ENCODE measurements at regions not wholly inside any gene's neighbourhood (a gene's known extent, or its start where the extent isn't known, plus 50 kb on each side); places are given as distances from the start of the nearest gene placed in this dataset.
"Not testable (repeated sequence)": the region's sequence is repeated elsewhere in the genome, so short reads cannot be mapped to it uniquely, and the experiment has no call there.

DNA sequence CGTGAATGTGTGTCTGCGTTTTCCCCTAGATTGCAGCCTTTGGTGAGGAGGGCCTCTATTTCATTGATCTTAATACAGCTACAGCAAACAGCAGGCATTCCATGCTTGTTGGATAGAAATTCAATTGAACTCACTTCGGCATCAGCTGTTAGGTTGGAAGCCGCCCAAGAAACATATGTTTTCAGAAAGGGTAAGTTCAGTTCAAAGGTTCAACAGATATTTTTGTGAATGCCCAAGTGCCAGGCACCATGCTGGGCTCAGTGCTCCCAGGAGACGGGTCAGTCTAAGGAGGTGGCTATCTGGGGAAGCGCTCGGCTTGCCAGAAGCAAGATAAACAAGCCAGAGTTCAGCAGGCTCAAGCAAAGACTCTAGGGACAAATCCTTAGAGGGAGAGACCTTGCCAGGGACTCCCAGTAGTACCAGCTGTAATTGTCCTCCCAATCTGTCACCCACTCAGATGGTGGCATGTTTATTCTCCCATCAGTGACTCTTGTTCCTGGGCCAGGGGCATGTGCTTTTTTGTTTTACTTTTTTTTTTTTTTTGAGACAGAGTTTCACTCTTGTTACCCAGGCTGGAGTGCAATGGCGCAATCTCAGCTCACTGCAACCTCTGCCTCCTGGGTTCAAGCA lies 64.5 kb upstream of the LARGE1 start:
- no peaks in the 10 kb centered on the region for H4K20me1 ChIP-seq (ENCODE audit: insufficient read depth)
- H3K4me1 ChIP-seq (ENCODE audit: low read depth, poor library complexity, severe bottlenecking) = no peaks in the 10 kb centered on the region
- H3K27me3 ChIP-seq (ENCODE audit: insufficient read depth, low read depth) = no peaks in the 10 kb centered on the region
- no peak overlapping the region for H2AFZ ChIP-seq (ENCODE audit: low read depth)
- TF ChIP-seq, protein P1, sequence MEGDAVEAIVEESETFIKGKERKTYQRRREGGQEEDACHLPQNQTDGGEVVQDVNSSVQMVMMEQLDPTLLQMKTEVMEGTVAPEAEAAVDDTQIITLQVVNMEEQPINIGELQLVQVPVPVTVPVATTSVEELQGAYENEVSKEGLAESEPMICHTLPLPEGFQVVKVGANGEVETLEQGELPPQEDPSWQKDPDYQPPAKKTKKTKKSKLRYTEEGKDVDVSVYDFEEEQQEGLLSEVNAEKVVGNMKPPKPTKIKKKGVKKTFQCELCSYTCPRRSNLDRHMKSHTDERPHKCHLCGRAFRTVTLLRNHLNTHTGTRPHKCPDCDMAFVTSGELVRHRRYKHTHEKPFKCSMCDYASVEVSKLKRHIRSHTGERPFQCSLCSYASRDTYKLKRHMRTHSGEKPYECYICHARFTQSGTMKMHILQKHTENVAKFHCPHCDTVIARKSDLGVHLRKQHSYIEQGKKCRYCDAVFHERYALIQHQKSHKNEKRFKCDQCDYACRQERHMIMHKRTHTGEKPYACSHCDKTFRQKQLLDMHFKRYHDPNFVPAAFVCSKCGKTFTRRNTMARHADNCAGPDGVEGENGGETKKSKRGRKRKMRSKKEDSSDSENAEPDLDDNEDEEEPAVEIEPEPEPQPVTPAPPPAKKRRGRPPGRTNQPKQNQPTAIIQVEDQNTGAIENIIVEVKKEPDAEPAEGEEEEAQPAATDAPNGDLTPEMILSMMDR (conservative IDR thresholded peaks at IDR 0.05; ENCODE audit: low read depth, low read length) = no peak
- H3K36me3 ChIP-seq (ENCODE audit: insufficient read depth) = no peaks in the 10 kb centered on the region
- H3K27ac ChIP-seq = no peak overlapping the region
- H3K4me3 ChIP-seq (IDR thresholded peaks at IDR 0.05; ENCODE audit: insufficient read depth, low read depth, low read length) = no peak overlapping the region
- H3K4me2 ChIP-seq = no peak overlapping the region
- H3K9ac ChIP-seq = no peak overlapping the region
- H3K79me2 ChIP-seq (ENCODE audit: insufficient read depth, low read depth) = no peaks in the 10 kb centered on the region

DNA sequence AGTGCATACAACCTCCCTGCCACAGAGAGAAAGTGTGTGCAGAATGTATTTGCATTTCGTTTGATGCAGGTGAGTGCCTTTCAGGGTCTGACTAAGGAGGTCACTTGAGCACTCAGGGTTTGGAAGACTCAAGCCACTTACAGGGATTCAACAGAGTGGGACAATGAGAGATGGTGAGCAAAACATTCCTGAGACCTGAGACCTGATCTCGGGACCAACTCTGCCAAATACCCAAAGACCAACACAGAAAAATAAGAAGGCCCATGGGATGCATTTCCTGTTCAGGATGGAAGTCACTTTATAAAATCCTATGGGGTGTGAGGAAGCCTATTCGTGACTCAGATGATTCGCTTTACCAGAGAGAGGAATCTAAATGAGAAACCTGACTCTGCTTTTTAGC lies 65.2 kb upstream of the LARGE1 start:
- Histone ChIP-seq H3K27ac (no peak overlapping the region), H3K27me3 (ENCODE audit: insufficient read depth, low read depth) (no peaks in the 10 kb centered on the region), H3K4me1 (ENCODE audit: low read depth, poor library complexity, severe bottlenecking) (no peaks in the 10 kb centered on the region), H4K20me1 (ENCODE audit: insufficient read depth) (no peaks in the 10 kb centered on the region), H2AFZ (ENCODE audit: low read depth) (no peak overlapping the region), H3K9ac (no peak overlapping the region), H3K4me3 (IDR thresholded peaks at IDR 0.05; ENCODE audit: insufficient read depth, low read depth, low read length) (no peak overlapping the region), H3K36me3 (ENCODE audit: insufficient read depth) (no peaks in the 10 kb centered on the region), H3K79me2 (ENCODE audit: insufficient read depth, low read depth) (no peaks in the 10 kb centered on the region), H3K4me2 (no peak overlapping the region)
- TF ChIP-seq, protein P1 (conservative IDR thresholded peaks at IDR 0.05; ENCODE audit: low read depth, low read length) = no peak

DNA sequence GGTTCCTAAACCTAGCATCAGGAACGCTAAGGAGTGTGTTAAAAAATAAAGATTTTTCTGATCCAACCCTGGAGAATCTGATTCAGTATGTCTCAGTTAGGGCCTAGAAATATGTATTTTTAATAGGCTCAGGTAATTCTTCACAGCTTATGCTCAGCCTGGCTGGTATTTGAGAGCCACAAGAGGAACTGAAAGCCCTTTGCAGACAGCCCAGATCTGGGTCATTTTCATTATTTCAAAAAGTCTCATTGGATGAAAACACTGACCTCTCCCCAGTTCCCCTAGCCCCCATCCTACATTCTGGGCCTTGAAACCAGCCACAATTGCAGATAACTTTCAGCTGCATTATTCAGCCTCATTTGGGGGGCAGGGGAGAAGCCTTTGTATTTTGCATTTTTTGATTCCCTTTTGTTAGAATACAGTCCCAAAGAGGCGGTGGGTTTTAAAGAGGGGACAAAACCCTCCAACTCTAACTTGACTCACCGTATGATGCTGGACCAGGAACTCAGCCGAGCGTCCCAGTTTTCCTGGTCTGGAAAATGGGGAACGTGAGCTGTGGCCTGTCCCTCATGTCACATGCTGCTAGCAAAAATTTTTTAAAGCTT lies 66.0 kb upstream of the LARGE1 start:
- no peak overlapping the region for H3K4me3 ChIP-seq (IDR thresholded peaks at IDR 0.05; ENCODE audit: insufficient read depth, low read depth, low read length)
- H2AFZ ChIP-seq (ENCODE audit: low read depth) = no peak overlapping the region
- H3K27me3 ChIP-seq (ENCODE audit: insufficient read depth, low read depth) = no peaks in the 10 kb centered on the region
- no peak overlapping the region for H3K4me2 ChIP-seq
- H3K27ac ChIP-seq = no peak overlapping the region
- no peaks in the 10 kb centered on the region for H3K36me3 ChIP-seq (ENCODE audit: insufficient read depth)
- no peaks in the 10 kb centered on the region for H3K4me1 ChIP-seq (ENCODE audit: low read depth, poor library complexity, severe bottlenecking)
- H4K20me1 ChIP-seq (ENCODE audit: insufficient read depth) = no peaks in the 10 kb centered on the region
- no peaks in the 10 kb centered on the region for H3K79me2 ChIP-seq (ENCODE audit: insufficient read depth, low read depth)
- TF ChIP-seq, protein P1 (conservative IDR thresholded peaks at IDR 0.05; ENCODE audit: low read depth, low read length) = no peak
- H3K9ac ChIP-seq = no peak overlapping the region

DNA sequence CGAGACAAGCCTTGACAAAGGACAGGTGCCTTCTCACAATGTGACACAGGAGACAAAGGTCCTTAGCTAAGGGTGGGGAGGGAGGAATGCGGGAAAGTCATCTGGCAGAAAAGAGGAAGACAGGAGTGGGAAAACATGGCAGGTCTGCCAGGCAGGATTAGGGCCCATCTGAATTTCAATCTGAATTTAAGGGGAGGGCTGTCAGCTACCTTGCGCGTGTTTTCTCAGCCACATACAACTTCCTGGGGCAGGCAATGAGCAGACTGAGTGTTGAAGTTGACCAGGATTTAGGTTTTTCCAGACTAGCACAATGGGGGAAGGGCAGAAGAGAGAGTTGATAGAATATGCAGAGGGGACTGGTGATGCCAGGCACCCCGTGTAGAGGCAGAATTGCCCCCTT lies 66.7 kb upstream of the LARGE1 start:
- Histone ChIP-seq H4K20me1 (ENCODE audit: insufficient read depth) (no peaks in the 10 kb centered on the region), H3K9ac (no peak overlapping the region), H3K79me2 (ENCODE audit: insufficient read depth, low read depth) (no peaks in the 10 kb centered on the region), H3K4me3 (IDR thresholded peaks at IDR 0.05; ENCODE audit: insufficient read depth, low read depth, low read length) (no peak overlapping the region), H3K36me3 (ENCODE audit: insufficient read depth) (no peaks in the 10 kb centered on the region), H3K4me2 (no peak overlapping the region), H3K27ac (no peak overlapping the region), H2AFZ (ENCODE audit: low read depth) (no peak overlapping the region), H3K27me3 (ENCODE audit: insufficient read depth, low read depth) (no peaks in the 10 kb centered on the region), H3K4me1 (ENCODE audit: low read depth, poor library complexity, severe bottlenecking) (no peaks in the 10 kb centered on the region)
- TF ChIP-seq, protein P1 (conservative IDR thresholded peaks at IDR 0.05; ENCODE audit: low read depth, low read length) = no peak

DNA sequence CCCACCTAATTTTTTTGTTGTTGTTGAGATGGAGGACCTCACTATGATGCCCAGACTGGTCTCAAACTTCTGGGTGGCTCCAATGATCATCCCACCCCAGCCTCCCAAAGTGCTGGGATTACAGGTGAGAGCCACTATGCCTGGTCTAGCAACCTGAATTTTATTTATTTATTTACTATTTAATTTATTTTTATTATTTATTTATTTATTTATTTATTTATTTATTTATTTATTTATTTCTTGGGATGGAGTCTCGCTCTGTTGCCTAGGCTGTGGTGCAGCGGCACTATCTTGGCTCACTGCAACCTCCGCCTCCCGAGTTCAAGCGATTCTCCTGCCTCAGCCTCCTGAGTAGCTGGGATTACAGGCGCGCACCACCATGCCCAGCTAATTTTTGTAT lies 69.0 kb upstream of the LARGE1 start:
- not testable (repeated sequence) for H3K79me2 ChIP-seq (ENCODE audit: insufficient read depth, low read depth); H3K27me3 ChIP-seq (ENCODE audit: insufficient read depth, low read depth); H2AFZ ChIP-seq (ENCODE audit: low read depth); H3K4me1 ChIP-seq (ENCODE audit: low read depth, poor library complexity, severe bottlenecking); H3K36me3 ChIP-seq (ENCODE audit: insufficient read depth); H4K20me1 ChIP-seq (ENCODE audit: insufficient read depth); H3K9ac ChIP-seq; H3K4me3 ChIP-seq (IDR thresholded peaks at IDR 0.05; ENCODE audit: insufficient read depth, low read depth, low read length); H3K4me2 ChIP-seq; H3K27ac ChIP-seq

Measured in KMS-11 (cell line).